ENCODE measurements at regions not wholly inside any gene's neighbourhood (a gene's known extent, or its start where the extent isn't known, plus 50 kb on each side); places are given as distances from the start of the nearest gene placed in this dataset.

DNA sequence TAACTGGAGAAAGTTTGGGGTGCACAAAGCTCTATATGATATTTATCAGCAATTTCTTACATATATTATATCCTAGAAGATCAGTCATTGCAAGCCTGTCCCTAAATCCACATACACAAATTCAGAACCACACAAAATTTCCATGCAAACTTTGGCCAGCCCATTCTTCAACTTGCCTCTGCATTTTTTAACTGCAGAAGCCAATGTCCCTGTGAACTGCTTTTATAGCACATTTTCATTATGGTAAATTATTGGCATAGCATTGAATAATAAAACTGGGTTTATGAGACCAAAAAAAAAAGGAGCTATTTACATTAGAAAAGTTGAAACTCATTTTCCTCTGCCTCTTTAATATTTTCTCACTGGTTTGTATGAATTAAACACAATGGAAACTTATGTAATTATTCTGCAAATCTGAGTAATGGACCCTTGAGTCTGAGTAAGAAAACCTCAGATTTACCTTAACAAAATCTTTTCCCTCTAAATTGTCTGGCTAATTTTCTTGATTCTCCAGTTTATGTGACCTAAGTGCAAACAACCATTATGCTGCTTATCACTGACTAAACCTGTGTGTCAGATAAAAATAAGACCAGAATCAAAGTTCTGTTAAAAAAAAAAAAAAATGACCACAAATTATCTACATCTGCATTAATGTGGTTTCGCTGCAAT, 398.9 kb downstream of the EFNA5 start:
- Mint-ChIP-seq H3K27me3 (peaks cover 0 to 5% (median 2%) of the 10 kb centered on the region in 5 donors), H3K36me3 (no peaks in the 10 kb centered on the region), H3K4me3 (no peak overlapping the region), H3K27ac (no peak overlapping the region), H3K9me3 (no peaks in the 10 kb centered on the region), H3K4me1 (no peaks in the 10 kb centered on the region)
- DNase-seq (no peak), ATAC-seq (no peak)
- POLR2A ChIA-PET: no interaction called here

- no peak overlapping the region for H3K27ac Mint-ChIP-seq
- ATAC-seq (no peak), DNase-seq (no peak)
- POLR2A ChIA-PET: no interaction called here
- no peaks in the 10 kb centered on the region for H3K36me3 Mint-ChIP-seq
- no peak overlapping the region for H3K4me3 Mint-ChIP-seq
- no peaks in the 10 kb centered on the region for H3K4me1 Mint-ChIP-seq
- no peaks in the 10 kb centered on the region for H3K9me3 Mint-ChIP-seq
- peaks cover 0 to 5% (median 2%) of the 10 kb centered on the region in 5 donors for H3K27me3 Mint-ChIP-seq
Observed at GRCh38 chr5:107270561-107270960, 400.2 kb downstream of the EFNA5 start.

DNA sequence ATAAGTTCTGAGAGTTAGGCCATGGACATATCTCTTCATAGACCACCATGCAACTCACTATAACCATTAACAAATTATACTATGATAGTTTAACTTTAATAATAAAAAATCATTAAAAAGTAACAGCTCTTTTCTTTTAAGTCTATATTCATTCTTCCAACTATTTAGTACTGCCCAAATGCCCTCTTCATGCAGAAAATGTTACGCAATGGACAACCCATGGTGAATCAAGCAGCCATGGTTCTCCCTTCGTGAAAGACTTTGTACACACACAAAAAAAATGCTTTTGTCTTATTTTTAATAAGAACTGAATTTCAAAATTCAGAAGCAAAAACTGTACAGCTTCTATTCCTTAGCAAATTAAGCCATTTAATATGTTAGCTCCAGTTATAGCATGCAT, 401.1 kb downstream of the EFNA5 start:
- no peaks in the 10 kb centered on the region for H3K4me1 Mint-ChIP-seq
- ATAC-seq (no peak), DNase-seq (no peak)
- no peaks in the 10 kb centered on the region for H3K36me3 Mint-ChIP-seq
- H3K27ac Mint-ChIP-seq: no peak overlapping the region
- H3K27me3 Mint-ChIP-seq: peaks cover 0 to 5% (median 2%) of the 10 kb centered on the region in 5 donors
- H3K9me3 Mint-ChIP-seq: no peaks in the 10 kb centered on the region
- POLR2A ChIA-PET: no interaction called here
- H3K4me3 Mint-ChIP-seq: no peak overlapping the region

DNA sequence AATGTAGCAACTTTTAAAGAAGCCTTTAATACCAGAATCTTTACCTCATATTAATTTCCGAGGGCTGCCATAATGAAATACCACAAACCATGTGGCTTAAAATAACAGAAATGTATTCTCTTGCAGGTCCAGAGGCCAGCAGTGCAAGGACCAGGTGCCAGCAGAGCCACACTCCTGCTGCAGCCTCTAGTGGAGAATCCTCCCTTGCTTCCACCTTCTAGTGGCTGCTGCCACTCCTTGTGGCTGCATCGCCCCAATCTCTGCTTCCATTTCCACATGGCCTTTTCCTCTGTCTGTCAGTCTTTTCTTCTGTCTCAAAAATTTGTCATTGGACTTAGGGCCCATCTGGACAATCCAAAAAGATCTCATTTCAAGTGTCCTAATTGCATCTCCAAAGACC, 401.5 kb downstream of the EFNA5 start:
- H3K4me1 Mint-ChIP-seq: no peaks in the 10 kb centered on the region
- ATAC-seq (no peak), DNase-seq (no peak)
- POLR2A ChIA-PET: no interaction called here
- no peaks in the 10 kb centered on the region for H3K9me3 Mint-ChIP-seq
- no peak overlapping the region for H3K4me3 Mint-ChIP-seq
- H3K36me3 Mint-ChIP-seq: no peaks in the 10 kb centered on the region
- H3K27ac Mint-ChIP-seq: no peak overlapping the region
- peaks cover 0 to 5% (median 2%) of the 10 kb centered on the region in 5 donors for H3K27me3 Mint-ChIP-seq

DNA sequence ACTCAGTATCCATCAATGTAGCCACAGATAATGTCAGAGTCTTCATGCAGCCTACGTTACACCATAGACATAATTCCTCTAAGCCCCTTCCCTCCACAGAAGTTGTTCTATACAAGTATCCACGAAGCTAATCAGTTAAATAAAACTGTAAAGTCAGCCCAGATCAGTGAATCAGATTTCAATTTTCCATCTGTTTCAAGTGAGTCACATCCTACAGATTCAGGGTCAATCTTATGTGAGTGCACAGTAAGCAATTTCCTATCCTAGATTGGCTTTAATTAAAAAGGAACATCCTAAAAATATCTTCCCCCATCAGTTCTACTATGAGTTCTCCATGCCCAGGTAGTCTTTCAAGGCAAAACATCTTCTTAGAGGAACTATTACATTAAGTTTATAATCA, 402.5 kb downstream of the EFNA5 start:
- no peaks in the 10 kb centered on the region for H3K36me3 Mint-ChIP-seq
- H3K4me1 Mint-ChIP-seq: no peaks in the 10 kb centered on the region
- no peak overlapping the region for H3K4me3 Mint-ChIP-seq
- ATAC-seq: no peak
- no peaks in the 10 kb centered on the region for H3K9me3 Mint-ChIP-seq
- peaks cover 0 to 3% (median 2%) of the 10 kb centered on the region in 5 donors for H3K27me3 Mint-ChIP-seq
- DNase-seq: no peak
- H3K27ac Mint-ChIP-seq: no peak overlapping the region
- POLR2A ChIA-PET: no interaction called here

- H3K27ac Mint-ChIP-seq: no peak overlapping the region
- H3K4me3 Mint-ChIP-seq: no peak overlapping the region
- H3K9me3 Mint-ChIP-seq: peaks cover 0 to 8% (median 0%) of the 10 kb centered on the region in 9 donors
- peaks cover 0 to 12% (median 2%) of the 10 kb centered on the region in 5 donors for H3K27me3 Mint-ChIP-seq
- no peaks in the 10 kb centered on the region for H3K36me3 Mint-ChIP-seq
- no peaks in the 10 kb centered on the region for H3K4me1 Mint-ChIP-seq
- no peak for DNase-seq
- POLR2A ChIA-PET: no interaction called here
- ATAC-seq: no peak
Observed at GRCh38 chr5:107266100-107266499, 404.6 kb downstream of the EFNA5 start.

DNA sequence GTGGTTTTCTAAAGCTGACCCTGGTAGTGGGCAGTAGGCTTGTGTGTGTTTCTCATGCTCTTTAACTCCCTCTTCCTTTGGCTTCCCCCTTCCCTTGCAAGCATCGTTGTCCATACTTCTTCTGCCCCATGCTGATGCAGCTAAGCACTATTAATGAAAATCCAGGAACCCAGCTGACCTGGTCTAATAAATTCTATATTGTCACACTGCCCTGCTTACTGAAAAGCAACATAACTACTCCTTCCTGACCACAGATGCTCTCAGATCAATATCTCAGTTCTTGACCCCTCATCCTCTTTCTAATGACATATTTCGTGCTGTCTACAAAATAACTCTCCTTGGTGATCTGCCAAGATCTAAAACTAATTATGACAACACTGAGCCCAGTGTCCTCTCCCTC, 405.5 kb downstream of the EFNA5 start:
- Mint-ChIP-seq H3K27ac (no peak overlapping the region), H3K36me3 (no peaks in the 10 kb centered on the region), H3K27me3 (peaks cover 0 to 17% (median 1%) of the 10 kb centered on the region in 5 donors), H3K9me3 (peaks cover 0 to 10% (median 0%) of the 10 kb centered on the region in 9 donors), H3K4me1 (no peaks in the 10 kb centered on the region), H3K4me3 (no peak overlapping the region)
- ATAC-seq (no peak), DNase-seq (no peak)
- POLR2A ChIA-PET: no interaction called here

GRCh38 chr5:107263387-107264018, 407.2 kb downstream of the EFNA5 start:
- peak in 1 of 2 donors; percentile 80 for ATAC-seq
- Mint-ChIP-seq H3K36me3 (no peaks in the 10 kb centered on the region), H3K27me3 (peaks cover 0 to 19% (median 1%) of the 10 kb centered on the region in 5 donors), H3K9me3 (peaks cover 0 to 13% (median 0%) of the 10 kb centered on the region in 9 donors), H3K4me3 (peak overlapping the region in 2 of 10 donors; percentile 19 to 23), H3K4me1 (no peaks in the 10 kb centered on the region), H3K27ac (no peak overlapping the region)
- DNase-seq: peak in 1 of 10 donors; percentile 8
- POLR2A ChIA-PET: no interaction called here

DNA sequence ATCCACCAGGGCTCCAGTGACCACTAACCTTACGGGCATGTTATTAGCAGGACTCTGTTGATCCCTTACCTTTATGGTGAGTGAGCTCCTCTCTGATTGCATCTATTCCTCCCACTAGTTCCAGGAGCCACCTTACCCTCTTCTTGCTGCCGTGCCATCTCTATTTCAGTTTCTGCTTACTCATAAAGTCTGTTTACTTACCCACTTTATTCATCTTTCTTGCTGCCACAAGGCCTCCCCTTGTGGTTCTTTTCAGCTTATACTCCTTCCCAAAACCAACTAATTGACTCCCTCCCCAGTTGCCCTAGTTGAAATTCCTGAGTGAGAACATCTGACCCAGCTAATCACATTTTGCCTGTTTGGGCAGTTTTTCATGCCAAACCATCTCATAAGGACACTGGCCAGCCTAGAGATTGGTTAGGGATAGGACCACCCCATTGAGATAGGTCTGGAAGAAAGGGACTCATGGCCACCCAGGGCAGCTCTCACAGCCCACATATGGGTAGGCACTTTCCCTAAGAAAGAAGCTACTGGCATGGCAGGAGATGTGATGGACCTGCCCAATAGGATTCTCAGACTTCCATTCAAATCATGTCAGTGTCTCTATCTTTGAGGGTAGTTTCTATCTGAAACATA, 412.7 kb downstream of the EFNA5 start:
- DNase-seq (no peak), ATAC-seq (no peak)
- H3K9me3 Mint-ChIP-seq: peaks cover 0 to 14% (median 0%) of the 10 kb centered on the region in 9 donors
- peaks cover 0 to 28% (median 4%) of the 10 kb centered on the region in 5 donors for H3K27me3 Mint-ChIP-seq
- H3K36me3 Mint-ChIP-seq: no peaks in the 10 kb centered on the region
- POLR2A ChIA-PET: no interaction called here
- H3K4me3 Mint-ChIP-seq: no peak overlapping the region
- no peak overlapping the region for H3K27ac Mint-ChIP-seq
- no peaks in the 10 kb centered on the region for H3K4me1 Mint-ChIP-seq

- POLR2A ChIA-PET: no interaction called here
- peaks cover 0 to 19% (median 2%) of the 10 kb centered on the region in 5 donors for H3K27me3 Mint-ChIP-seq
- no peak overlapping the region for H3K27ac Mint-ChIP-seq
- no peak overlapping the region for H3K4me3 Mint-ChIP-seq
- DNase-seq (no peak), ATAC-seq (no peak)
- H3K9me3 Mint-ChIP-seq: peaks cover 0 to 14% (median 0%) of the 10 kb centered on the region in 9 donors
- H3K36me3 Mint-ChIP-seq: no peaks in the 10 kb centered on the region
- no peaks in the 10 kb centered on the region for H3K4me1 Mint-ChIP-seq
Observed at GRCh38 chr5:107254902-107255234, 415.9 kb downstream of the EFNA5 start.

- ATAC-seq: no peak
- POLR2A ChIA-PET: no interaction called here
- Mint-ChIP-seq H3K4me3 (no peak overlapping the region), H3K4me1 (no peaks in the 10 kb centered on the region), H3K27me3 (peaks cover 0 to 16% (median 2%) of the 10 kb centered on the region in 5 donors), H3K36me3 (no peaks in the 10 kb centered on the region), H3K9me3 (peaks cover 0 to 9% (median 0%) of the 10 kb centered on the region in 9 donors), H3K27ac (no peak overlapping the region)
- no peak for DNase-seq
Observed at GRCh38 chr5:107254214-107254901, 416.4 kb downstream of the EFNA5 start.

- Mint-ChIP-seq H3K4me3 (no peak overlapping the region), H3K27me3 (peaks cover 0 to 22% (median 2%) of the 10 kb centered on the region in 5 donors), H3K9me3 (peaks cover 0 to 3% (median 0%) of the 10 kb centered on the region in 9 donors), H3K36me3 (no peaks in the 10 kb centered on the region), H3K4me1 (no peaks in the 10 kb centered on the region), H3K27ac (peak overlapping the region in 1 of 10 donors; percentile 20)
- no peak for DNase-seq
- ATAC-seq: no peak
- POLR2A ChIA-PET: no interaction called here
Observed at GRCh38 chr5:107253246-107253645, 417.5 kb downstream of the EFNA5 start.

- DNase-seq: no peak
- Mint-ChIP-seq H3K4me1 (no peaks in the 10 kb centered on the region), H3K27ac (no peak overlapping the region), H3K36me3 (no peaks in the 10 kb centered on the region), H3K27me3 (peaks cover 0 to 15% (median 2%) of the 10 kb centered on the region in 5 donors), H3K4me3 (no peak overlapping the region), H3K9me3 (peaks cover 0 to 3% (median 0%) of the 10 kb centered on the region in 9 donors)
- POLR2A ChIA-PET: no interaction called here
- no peak for ATAC-seq
Observed at GRCh38 chr5:107251151-107251550, 419.6 kb downstream of the EFNA5 start.

All from naive thymus-derived CD8-positive, alpha-beta T cell (primary cell).